ENCODE measurements at regions not wholly inside any gene's neighbourhood (a gene's known extent, or its start where the extent isn't known, plus 50 kb on each side); places are given as distances from the start of the nearest gene placed in this dataset.

DNA sequence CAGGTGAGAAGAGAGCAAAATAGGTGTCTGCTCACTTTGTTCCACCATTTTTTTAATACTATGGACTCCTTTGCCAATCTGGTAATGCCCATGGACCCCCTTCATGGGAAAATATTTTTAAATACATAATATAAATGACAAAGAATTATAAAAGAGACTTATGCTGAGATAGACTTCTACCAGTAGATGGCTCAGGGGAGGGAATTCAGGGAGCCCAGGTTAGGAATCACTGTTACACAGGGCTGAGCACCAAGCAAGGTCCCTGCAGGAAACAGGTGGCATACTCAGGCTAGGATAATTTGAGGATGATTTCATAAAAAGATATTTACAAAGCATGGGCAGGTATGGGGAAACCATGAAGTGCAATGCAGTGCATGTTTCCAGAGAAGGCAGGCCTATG lies 525.9 kb downstream of the FGF9 start:
- Histone ChIP-seq H2BK12ac (ENCODE audit: insufficient read length, low read depth, low read length) (no peak overlapping the region), H3K14ac (ENCODE audit: insufficient read depth, low read length) (no peak overlapping the region), H2BK120ac (ENCODE audit: low read depth, low read length, poor library complexity, severe bottlenecking) (no peak overlapping the region), H2BK15ac (ENCODE audit: low read depth, low read length) (no peak overlapping the region), H3K79me2 (ENCODE audit: insufficient read depth, low read length) (no peaks in the 10 kb centered on the region), H3K27ac (ENCODE audit: insufficient read length, low read depth, low read length) (no peak overlapping the region), H3K4me2 (ENCODE audit: insufficient read depth, insufficient read length, low read length) (no peak overlapping the region), H4K91ac (ENCODE audit: insufficient read length, low read depth, low read length) (no peak overlapping the region), H4K8ac (replicated peaks; ENCODE audit: insufficient read length, low read depth, low read length) (no peak overlapping the region), H2BK5ac (ENCODE audit: insufficient read length, low read length) (no peak overlapping the region), H3K4ac (ENCODE audit: low read depth, low read length) (no peak overlapping the region), H3K9me3 (ENCODE audit: control insufficient read depth, low read depth, low read length) (no peaks in the 10 kb centered on the region), H3K23ac (ENCODE audit: insufficient read length, low read depth, low read length) (no peak overlapping the region), H4K20me1 (ENCODE audit: control insufficient read depth, insufficient read depth, insufficient read length) (no peaks in the 10 kb centered on the region), H4K5ac (ENCODE audit: insufficient read length, low read depth, low read length) (no peak overlapping the region), H2AFZ (ENCODE audit: low read length) (no peak overlapping the region), H3K27me3 (ENCODE audit: insufficient read depth, low read length) (no peaks in the 10 kb centered on the region; the same call in 1 of the 2 replicates), H3K18ac (ENCODE audit: insufficient read length, low read depth, low read length) (no peak overlapping the region), H2AK5ac (ENCODE audit: insufficient read length, low read length) (no peak overlapping the region), H3K56ac (ENCODE audit: insufficient read length, low read depth, low read length) (no peak overlapping the region), H3K79me1 (ENCODE audit: insufficient read depth, low read depth, low read length, poor library complexity, severe bottlenecking) (no peaks in the 10 kb centered on the region), H3T11ph (ENCODE audit: low read length) (no peak overlapping the region), H3K9ac (ENCODE audit: extremely low read depth, insufficient read length, low read length) (no peak overlapping the region), H3K23me2 (ENCODE audit: insufficient read length, low read depth, low read length, poor library complexity, severe bottlenecking) (no peaks in the 10 kb centered on the region), H2BK20ac (ENCODE audit: low read depth, low read length, poor library complexity, severe bottlenecking) (no peak overlapping the region), H3K4me1 (ENCODE audit: insufficient read depth, low read length) (peaks cover 2% of the 10 kb centered on the region)
- H3K36me3 Mint-ChIP-seq (ENCODE audit: insufficient read depth in 1 of 3, low read depth in 3 of 3), result no peaks in the 10 kb centered on the region
- no peaks in the 10 kb centered on the region for H3K9me3 Mint-ChIP-seq
- H3K27ac Mint-ChIP-seq, result no peak overlapping the region
- no peak; the same call in none of the 3 replicates for TF ChIP-seq CTCF (conservative IDR thresholded peaks at IDR 0.05)
- no peak overlapping the region for H3K4me3 Mint-ChIP-seq
- no peak for DNase-seq
- peaks cover 20 to 24% of the 10 kb centered on the region in 2 experiments for H3K4me1 Mint-ChIP-seq
- H3K27me3 Mint-ChIP-seq (ENCODE audit: low read depth), result no peaks in the 10 kb centered on the region
